ENCODE measurements at regions not wholly inside any gene's neighbourhood (a gene's known extent, or its start where the extent isn't known, plus 50 kb on each side); places are given as distances from the start of the nearest gene placed in this dataset.

DNA sequence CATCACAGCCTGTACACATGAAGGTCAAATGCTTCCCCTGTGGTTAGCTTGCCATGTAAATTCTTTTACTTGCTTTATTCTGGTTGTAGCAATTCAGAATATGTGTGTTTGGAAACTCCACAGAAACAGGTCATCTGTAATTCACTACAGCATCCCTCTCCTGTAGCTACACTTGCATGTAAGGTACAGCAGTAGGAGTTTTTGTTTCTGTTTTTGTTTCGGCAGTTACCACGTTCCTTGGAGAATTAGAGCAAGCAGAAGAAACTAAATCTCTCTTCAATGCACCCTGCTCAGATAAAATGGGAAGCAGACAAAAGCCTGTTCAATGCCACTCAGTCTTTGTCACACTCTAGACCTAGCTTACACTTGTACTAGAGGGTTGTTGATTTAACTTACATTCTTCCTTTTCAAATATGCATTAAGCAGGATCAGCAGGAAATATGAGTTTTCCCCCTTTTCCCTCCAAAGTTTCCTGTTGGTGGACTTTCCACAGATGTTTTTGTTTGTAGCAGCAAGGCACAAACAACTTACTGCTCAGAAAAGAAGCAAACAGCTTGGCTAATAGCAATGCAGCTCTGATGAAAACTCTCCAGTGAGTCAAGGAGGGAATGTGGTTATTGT, 80.9 kb downstream of the YIPF5 start:
- Histone ChIP-seq H3K27ac (no peak overlapping the region), H3K27me3 (no peaks in the 10 kb centered on the region), H3K36me3 (no peaks in the 10 kb centered on the region), H3K4me3 (no peak overlapping the region), H3K9me3 (no peaks in the 10 kb centered on the region), H3K4me1 (no peaks in the 10 kb centered on the region)
- intact Hi-C loops (cut with DNase I) = no loop called here
- ATAC-seq (no peak), DNase-seq (peak in 2 of 4 donors; percentile 15 to 19)
- TF ChIP-seq, protein P1, sequence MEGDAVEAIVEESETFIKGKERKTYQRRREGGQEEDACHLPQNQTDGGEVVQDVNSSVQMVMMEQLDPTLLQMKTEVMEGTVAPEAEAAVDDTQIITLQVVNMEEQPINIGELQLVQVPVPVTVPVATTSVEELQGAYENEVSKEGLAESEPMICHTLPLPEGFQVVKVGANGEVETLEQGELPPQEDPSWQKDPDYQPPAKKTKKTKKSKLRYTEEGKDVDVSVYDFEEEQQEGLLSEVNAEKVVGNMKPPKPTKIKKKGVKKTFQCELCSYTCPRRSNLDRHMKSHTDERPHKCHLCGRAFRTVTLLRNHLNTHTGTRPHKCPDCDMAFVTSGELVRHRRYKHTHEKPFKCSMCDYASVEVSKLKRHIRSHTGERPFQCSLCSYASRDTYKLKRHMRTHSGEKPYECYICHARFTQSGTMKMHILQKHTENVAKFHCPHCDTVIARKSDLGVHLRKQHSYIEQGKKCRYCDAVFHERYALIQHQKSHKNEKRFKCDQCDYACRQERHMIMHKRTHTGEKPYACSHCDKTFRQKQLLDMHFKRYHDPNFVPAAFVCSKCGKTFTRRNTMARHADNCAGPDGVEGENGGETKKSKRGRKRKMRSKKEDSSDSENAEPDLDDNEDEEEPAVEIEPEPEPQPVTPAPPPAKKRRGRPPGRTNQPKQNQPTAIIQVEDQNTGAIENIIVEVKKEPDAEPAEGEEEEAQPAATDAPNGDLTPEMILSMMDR (IDR thresholded peaks at IDR 0.05) = no peak

GRCh38 chr5:144092508-144092907, 78.0 kb downstream of the YIPF5 start:
- TF ChIP-seq, protein P1 (IDR thresholded peaks at IDR 0.05) = no peak
- no peaks in the 10 kb centered on the region for H3K27me3 ChIP-seq
- intact Hi-C loops (cut with DNase I) = no loop called here
- ATAC-seq = no peak
- no peaks in the 10 kb centered on the region for H3K36me3 ChIP-seq
- no peaks in the 10 kb centered on the region for H3K4me1 ChIP-seq
- no peak overlapping the region for H3K4me3 ChIP-seq
- peaks cover 0 to 14% of the 10 kb centered on the region in 2 donors for H3K9me3 ChIP-seq
- no peak overlapping the region for H3K27ac ChIP-seq
- no peak for DNase-seq

GRCh38 chr5:144093400-144093799, 77.1 kb downstream of the YIPF5 start:
- TF ChIP-seq, protein P1 (IDR thresholded peaks at IDR 0.05) = no peak
- ATAC-seq = no peak
- no peak overlapping the region for H3K27ac ChIP-seq
- H3K9me3 ChIP-seq = peaks cover 0 to 14% of the 10 kb centered on the region in 2 donors
- intact Hi-C loops (cut with DNase I) = no loop called here
- H3K4me3 ChIP-seq = no peak overlapping the region
- no peak for DNase-seq
- no peaks in the 10 kb centered on the region for H3K36me3 ChIP-seq
- H3K4me1 ChIP-seq = no peaks in the 10 kb centered on the region
- no peaks in the 10 kb centered on the region for H3K27me3 ChIP-seq

- peaks cover 0 to 14% of the 10 kb centered on the region in 2 donors for H3K9me3 ChIP-seq
- no peak for ATAC-seq
- H3K27me3 ChIP-seq = no peaks in the 10 kb centered on the region
- no peak overlapping the region for H3K27ac ChIP-seq
- intact Hi-C loops (cut with DNase I) = no loop called here
- TF ChIP-seq, protein P1 (IDR thresholded peaks at IDR 0.05) = no peak
- H3K4me3 ChIP-seq = no peak overlapping the region
- no peaks in the 10 kb centered on the region for H3K4me1 ChIP-seq
- DNase-seq = no peak
- no peaks in the 10 kb centered on the region for H3K36me3 ChIP-seq
Observed at GRCh38 chr5:144093868-144094267, 76.6 kb downstream of the YIPF5 start.

GRCh38 chr5:144100702-144101101, 69.8 kb downstream of the YIPF5 start:
- H3K4me3 ChIP-seq = no peak overlapping the region
- no peaks in the 10 kb centered on the region for H3K27me3 ChIP-seq
- DNase-seq = no peak
- peaks cover 0 to 6% of the 10 kb centered on the region in 2 donors for H3K9me3 ChIP-seq
- H3K4me1 ChIP-seq = no peaks in the 10 kb centered on the region
- no peak overlapping the region for H3K27ac ChIP-seq
- TF ChIP-seq, protein P1 (IDR thresholded peaks at IDR 0.05) = no peak
- intact Hi-C loops (cut with DNase I) = no loop called here
- no peaks in the 10 kb centered on the region for H3K36me3 ChIP-seq
- no peak for ATAC-seq

All from left lung (tissue), 4 donors.